Myocyte (in vitro differentiated cells): ENCODE measurements at regions not wholly inside any gene's neighbourhood (a gene's known extent, or its start where the extent isn't known, plus 50 kb on each side); places are given as distances from the start of the nearest gene placed in this dataset.

Experiments used
- DNase-seq: peaks from one replicate; pipeline ENCODE4 v3.0.0-alpha.2; 2012; ENCODE audit warnings: low read depth

DNA sequence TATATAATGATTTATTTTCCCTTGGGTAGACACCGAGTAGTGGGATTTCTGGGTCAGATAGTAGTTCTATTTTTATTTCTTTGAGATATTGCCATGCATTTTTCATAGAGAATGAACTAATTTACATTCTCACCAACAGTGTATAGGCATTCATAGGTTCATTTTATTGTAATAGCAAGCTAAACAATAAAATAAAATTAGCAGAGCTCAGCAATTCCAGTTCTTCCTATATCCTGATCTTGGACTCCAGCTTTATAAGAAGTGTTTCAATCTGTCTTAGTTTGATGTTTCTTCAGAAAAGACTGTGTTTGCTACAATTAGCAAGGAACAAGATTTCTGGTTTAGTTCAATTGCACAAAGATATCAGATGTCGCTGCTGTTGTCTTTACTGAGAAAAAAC lies 1024.4 kb upstream of the LRRTM1 start:
- no peak for DNase-seq

DNA sequence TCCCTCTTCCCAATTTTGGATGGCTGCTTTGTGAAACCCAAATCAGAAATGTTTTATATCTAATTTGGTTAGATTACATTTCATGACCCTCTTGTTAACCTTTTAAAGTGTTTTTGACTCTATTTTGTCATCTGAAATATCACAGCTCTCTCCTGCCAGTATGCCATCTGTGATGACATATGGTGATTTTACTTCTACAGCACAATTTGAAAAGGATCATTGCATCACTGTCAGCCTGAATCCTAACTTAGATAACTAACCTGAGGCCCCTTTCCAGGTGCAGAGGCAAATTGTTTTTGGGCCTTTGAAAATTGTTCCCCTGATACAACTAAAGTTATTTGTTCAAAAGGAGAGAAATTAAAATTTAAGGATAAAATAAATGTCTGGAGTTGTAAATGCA lies 1023.4 kb upstream of the LRRTM1 start:
- DNase-seq, result no peak

DNA sequence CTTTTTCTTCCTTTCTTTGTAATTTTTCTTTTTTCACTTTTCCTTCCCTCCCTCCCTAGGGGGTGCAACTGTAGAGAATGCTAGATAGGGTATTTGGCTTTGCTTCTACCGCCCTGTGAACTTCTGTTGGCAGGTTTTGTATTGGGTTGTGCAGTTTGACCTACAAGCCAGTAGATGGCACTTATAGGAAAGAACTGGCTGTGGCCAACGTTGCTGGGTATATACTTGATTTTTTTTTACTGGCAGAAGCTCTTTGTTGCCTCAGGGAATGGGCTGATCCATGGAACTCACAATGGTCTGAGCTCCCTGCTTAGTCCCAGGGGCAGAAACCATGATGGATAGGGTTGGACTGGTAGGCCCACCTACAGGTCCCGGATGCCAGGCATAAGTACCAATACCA lies 1019.5 kb upstream of the LRRTM1 start:
- no peak for DNase-seq

DNA sequence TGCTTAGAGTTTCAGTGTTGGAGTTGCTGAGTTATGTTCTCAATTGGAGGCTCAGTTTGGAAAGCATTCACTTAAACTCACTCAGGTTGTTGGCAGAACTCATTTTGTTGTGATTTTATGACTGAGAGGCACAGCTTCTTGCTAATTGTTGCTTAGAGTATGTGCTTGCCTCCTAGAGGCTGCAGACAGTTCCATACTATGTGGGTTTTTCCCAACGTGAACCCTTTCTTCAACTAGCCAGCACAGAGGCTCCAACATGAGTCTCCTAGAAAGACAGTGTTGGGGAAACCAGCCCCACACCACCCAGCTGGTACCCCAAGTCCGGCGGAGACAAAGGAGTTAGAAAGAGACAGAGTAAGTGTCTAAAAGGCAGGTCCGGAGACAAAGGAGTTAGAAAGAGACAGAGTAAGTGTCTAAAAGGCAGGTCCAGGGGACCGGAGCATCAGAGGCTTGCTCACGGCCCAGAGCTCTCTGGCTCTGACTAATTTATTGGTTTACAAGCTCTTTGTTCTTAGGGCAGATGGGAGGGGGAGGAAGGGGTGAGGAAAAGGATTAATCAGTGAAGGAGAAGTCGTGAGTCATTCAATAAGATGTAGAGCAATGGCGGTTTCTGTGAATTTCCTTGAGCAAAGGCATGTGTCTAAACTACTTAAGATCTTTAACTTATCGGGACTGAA lies 999.7 kb upstream of the LRRTM1 start:
- DNase-seq, result no peak

DNA sequence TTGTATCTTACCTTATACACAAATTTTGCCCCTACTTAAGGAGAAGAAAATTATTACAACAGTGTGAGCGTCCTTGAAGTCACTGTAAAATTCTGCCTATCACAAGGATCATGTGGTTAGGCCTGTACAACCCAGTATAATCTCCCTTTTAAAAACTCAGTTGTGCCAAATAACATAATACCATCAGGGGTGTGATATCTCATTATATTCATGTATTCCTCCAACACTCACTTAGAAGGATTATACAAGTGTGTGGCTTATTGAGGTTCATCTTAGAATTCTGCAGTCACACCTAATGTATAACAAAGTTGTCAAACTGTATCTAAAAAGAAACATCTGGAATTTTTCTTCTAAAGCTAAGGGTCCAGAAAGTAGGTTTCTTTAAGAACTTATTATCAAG lies 998.8 kb upstream of the LRRTM1 start:
- no peak for DNase-seq

DNA sequence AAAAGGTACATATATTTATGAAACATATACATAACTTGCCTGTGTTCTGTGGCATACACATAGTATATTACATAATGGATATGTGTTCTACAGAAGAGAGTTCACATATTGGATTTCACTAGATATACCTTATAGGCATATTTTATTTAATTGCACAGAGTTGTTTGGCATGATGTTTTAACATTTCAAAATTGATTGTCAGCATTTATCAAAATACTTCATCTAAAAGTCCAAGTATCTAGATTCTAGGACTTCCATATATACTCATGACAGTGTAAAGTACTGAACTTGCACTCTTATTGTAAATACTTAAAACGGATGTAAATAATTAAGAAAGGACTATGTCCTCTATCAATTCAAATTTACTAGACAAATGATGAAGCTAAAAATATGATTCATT lies 995.3 kb upstream of the LRRTM1 start:
- no peak for DNase-seq

DNA sequence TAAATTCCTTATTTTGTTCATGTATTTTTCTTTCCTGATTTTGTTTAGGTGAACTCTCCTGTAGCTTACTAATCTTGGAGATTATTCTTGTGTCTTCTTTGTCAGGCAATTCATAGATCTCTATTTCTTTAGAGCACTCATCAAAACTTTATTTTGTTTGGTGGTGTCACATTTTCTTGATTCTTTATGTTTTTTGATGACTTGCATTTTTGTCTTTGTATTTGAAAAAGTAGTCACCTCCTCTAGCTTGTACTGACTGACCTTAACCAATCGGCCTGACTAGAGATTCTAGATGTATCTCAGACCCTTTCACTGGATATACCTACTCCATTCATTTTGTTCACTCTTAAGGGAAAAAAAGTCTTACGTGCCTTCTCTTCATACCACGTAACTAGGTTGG lies 986.3 kb upstream of the LRRTM1 start:
- DNase-seq, result no peak

DNA sequence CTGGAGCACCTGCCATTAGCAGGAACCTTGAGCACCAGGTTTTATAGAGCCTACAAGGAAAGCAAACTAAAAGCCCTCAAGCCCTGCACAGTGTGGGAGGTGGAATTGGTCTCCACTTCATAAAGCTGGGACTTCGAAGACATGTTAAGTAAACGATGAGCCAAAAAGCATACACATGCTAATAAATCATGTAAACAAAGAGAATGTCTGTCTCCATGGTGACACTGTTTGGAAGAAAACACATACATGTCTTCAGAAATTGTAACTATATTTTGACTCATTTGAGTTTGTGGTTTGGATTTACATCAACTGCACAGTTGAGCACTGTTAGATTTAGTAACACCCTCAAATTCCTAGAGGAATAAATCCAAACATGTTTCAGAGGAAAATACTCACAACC lies 978.5 kb upstream of the LRRTM1 start:
- DNase-seq, result no peak

DNA sequence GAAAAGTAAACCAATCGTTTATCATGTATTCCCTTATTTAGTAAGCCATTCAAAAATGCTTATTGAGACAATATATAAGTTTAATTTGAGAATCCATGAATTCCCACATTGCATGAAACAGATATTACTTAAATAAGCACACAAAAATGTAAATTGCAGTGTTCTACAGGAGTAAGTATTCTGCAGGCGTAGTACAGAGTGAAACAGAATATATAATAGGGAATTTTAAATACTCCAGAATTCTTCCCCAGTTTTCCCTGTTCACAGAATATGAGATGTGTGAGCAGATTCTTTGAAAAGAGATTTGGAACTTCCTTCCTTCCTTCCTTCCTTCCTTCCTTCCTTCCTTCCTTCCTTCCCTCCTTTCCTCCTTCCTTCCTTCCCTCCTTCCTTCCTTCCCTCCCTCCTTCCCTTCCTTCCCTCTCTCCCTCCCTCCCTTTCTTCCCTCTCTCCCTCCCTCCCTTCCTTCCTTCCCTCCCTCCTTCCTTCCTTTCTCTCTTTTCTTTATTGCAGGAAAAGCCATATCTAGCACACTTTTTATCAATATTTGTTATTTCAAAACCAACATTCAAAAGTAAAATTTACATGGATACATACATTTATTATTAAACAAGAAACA lies 977.7 kb upstream of the LRRTM1 start:
- DNase-seq, result no peak

DNA sequence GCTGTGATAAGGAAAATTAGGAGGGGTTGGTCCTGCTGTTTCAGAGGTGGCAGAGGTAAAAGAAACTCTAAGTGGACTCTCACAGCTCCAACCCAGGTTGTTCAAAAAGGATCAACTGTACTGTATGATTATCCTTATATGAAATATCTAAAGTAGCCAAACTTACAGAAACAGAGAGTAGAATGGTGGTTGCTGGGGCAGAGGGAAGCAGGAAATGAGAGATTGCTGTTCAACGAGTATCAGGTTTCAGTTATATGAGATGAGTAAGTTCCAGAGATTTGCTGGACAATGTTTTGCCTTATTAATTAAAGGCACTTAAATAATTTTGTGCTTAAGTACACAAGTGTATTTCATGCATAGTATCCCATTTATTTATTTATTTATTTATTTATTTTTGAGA lies 972.0 kb upstream of the LRRTM1 start:
- no peak for DNase-seq

DNA sequence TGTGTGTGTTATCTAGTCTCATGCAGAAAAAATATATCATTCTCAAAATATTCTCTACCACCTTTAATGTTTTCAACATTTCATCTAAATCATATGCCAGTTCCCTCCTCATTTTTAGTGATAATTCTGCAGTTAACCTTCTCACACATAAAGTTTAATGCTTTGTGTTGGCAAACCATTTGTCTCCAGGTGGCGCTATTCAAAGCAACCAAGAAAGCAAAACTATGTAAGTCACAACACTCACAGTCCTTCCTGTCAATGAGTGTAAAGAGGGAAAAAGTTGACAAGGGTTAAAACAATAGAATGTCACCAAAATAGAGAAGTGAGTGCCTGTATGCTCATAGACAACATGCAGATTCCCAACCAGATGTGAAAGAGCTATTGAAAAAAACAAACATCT lies 961.6 kb upstream of the LRRTM1 start:
- no peak for DNase-seq

DNA sequence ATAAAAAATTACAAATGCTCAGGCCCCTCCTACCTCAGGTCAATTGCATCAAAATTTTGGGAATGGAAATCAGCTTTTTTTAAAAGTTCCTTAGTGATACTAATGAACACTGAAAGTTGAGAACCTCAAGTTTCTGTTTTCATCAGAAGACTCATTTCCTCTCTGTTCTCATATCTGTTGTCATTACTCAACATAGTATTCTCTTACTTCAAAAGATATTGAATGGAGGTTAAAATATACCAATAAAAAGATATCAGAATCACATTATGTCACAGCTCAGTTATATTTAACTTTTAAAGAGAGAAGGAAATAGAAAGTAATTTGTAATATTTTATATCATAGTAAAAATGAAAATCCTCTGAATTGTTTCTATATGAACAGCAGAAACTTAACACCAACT lies 959.4 kb upstream of the LRRTM1 start:
- no peak for DNase-seq

DNA sequence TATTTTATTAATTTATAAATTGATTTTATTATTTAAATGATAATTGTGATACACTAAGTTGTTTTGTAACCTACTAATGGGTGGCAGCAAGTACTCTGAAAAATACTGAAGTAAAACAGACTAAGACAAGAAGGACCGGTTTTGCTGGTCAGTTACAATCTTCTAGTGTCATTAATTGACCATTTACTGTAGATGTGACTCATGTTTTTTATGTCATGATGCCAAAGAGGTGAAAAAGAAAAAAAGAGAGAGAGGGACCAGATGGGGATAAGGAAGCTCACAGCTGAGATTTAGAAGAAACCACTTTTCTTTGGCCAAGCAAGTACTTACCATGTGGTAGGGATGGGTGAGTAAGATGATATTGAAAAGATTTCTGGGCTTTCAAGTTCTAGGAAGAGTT lies 955.8 kb upstream of the LRRTM1 start:
- DNase-seq, result no peak

DNA sequence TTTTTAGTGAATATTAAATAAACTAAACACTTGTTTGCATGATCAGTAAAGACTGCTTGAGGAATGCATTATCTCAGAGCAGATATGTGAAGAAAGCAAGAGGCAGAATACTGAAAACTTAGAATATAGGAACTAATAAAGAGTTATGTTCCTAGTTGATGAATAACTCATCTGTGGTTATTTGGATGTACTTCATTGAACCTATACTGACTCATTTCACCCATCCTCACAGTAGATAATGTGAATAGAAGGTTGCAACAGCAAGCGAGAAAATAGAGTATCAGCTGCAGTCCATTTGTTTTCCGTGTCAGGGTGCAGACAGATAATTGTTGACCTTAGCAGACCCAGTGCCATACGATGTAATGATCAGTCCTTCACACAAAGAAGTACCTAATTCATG lies 945.7 kb upstream of the LRRTM1 start:
- no peak for DNase-seq

DNA sequence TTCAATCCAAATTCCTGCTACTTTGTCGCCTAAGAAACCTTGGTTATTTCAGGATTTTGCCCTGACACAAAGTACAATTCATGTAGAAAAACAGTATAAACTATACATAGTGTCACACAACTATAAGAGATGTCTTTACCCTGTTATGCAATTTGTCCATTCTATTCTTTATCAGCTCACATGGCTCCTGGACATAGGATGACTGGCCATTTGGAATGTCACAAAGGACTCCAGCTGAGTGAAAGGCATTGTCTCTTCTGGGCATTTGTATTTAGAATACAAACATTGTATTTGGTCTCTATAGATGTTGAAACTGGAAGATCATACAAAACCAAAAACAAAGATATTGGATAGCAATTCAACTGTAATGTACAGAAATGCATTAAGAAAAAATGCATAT lies 944.6 kb upstream of the LRRTM1 start:
- no peak for DNase-seq

DNA sequence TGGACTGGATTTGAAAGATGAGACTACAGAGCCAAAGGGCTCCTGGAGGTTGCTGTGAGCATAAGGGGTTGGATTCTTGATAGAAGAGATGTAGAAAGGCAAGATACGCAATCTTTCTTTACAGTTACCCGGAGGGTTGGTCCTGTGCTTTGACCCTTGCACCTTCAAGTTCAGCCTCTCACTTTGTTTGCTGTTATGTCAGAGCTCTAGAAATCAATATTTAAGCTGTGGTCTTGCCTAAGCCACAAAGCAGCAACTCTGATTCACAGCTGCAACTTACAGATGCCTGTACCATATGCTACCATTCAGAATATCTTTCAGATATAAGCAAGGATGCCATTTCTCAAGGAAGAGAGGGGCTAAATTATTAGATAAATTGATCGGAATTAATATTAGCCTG lies 943.1 kb upstream of the LRRTM1 start:
- DNase-seq, result no peak

DNA sequence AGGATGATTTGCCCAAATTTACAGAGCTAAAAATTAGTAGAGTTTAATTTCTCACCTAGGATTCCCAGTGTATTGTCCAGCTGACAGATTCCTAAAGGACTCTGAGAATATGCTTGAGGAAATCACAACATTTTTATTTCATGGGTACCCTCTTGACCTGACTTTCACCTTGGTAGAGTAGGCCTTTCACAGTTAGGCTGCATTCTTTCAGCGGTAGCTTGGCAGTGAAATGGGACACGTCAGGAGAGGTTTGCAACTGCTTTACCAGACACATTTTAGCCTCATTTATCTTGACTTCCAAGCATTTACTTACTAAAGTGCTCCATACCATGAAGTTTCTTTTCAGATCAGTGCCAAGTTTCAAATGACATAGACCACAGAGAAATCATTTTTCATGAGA lies 937.9 kb upstream of the LRRTM1 start:
- DNase-seq, result no peak

DNA sequence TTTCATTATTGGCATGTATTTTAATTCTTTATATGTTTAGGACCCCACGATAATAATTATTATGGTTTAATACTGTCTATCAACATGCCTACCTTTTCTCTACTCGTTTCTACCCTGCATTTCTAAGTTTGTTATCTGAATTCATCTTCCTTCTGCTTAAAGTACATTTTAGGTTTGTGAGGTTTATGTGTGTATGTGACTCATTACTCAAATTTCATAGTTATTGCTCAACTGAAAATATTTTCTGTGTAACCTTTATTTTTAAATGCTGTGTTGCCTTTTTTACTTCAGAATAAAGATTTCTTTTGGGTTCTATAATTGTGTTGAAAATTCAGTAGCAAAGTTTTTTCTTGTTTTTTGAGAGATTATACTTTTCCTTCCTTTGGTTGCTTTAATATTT lies 933.9 kb upstream of the LRRTM1 start:
- no peak for DNase-seq

DNA sequence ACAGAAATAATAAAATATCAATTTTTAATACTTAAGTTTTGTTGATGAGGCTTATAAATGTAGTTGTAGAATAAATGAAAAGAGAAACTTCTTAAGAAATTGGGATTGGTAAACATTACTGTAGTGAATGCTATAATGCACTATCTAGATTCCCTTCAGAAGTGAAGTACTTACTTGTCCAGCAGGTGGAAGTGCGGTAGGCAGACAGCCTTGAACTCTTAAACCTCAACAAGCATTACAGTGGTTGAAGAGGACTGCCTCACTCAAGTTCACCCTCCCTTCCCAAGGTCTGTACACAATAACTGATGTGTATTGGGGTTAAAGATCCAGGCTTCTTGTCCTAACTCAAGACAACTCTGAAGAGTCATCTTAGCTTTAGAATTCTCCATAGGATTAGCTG lies 931.0 kb upstream of the LRRTM1 start:
- DNase-seq, result no peak

DNA sequence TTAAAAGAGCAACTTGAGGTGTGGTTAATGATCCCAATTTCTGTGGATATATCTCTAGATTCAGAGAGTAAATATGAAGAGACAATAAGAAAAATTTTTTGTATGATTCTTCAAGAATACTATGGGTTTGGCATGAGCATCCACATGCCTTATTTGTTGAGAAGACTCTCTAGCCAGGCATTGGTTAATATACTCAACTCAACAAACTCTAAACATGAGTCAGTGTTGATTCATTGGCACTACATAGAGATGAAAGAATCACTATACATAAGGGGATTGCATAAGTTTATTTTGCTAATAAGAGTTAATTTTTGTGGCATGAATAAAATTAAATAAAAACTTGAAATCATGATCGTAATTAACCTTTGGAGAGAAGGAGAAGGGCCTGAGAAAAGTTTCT lies 930.2 kb upstream of the LRRTM1 start:
- DNase-seq, result no peak

DNA sequence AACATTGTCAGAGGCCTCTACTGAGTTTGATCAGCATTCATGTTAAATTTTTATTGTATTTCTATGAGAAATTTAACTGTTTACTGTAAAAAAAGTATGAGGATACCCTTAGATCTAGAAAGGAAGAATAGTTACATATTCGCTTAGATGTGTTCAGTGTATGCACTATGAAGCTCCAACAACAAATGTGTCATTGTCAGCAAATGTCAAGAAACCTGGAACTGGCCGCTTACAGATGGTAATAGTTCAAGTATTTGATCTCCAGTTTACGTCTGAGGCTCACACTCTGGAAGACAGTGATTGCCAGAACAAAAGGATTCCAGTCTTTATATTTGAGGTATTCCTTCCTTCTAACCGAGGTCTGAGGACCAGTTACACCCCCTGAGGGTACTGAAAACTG lies 921.2 kb upstream of the LRRTM1 start:
- DNase-seq, result no peak

DNA sequence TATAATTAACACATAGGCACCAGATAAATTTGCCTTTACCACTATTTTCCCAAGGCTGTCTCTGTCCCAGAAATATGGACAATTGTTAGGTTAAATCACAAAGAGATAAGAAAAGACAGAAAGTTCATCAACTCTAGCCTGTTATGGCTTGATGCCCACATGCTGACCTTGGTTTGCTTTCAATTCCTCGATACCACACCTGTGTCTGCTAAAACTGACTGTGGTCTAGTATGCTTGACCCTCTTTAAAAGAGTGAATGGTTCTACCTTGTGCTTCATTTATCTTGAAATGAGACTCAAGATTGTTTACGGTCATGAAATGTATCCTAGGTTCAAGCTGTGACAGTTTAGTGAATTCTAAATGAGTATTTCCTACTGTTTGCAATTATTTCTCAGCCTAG lies 909.0 kb upstream of the LRRTM1 start:
- DNase-seq, result no peak

DNA sequence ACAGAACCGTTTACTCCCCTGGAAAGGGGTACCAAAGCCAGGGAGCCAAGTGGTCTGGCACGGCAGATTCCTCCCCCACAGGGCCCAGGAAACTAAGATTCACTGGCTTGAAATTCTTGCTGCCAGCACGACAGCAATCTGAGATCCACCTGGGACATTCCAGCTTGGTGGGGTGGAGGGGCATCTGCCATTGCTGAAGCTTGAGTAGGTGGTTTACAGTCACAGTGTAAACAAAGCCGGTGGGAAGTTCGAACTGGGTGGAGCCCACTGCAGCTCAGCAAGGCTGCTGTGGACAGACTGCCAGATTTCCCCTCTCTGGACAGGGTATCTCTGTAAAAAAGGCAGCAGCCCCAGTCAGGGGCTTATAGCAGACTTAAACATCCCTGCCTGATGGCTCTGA lies 901.7 kb upstream of the LRRTM1 start:
- DNase-seq, result no peak
